HCT116 (cell line): ENCODE measurements at regions not wholly inside any gene's neighbourhood (a gene's known extent, or its start where the extent isn't known, plus 50 kb on each side); places are given as distances from the start of the nearest gene placed in this dataset.

Experiments used
- ATAC-seq: fragments of 200-7000 bp; cut with Tn5 transposase; 2 replicates; pipeline ENCODE4 v1.9.1; 2020; ENCODE audit warnings: mild to moderate bottlenecking, moderate library complexity
- BruUV-seq: library from RNA; stranded (reverse); fragments of 400-500 nt; replicated peaks from 2 replicates; lab custom pipeline; 2021; lab: Mats Ljungman, UMichigan
- CTCF ChIA-PET: fragments of 300-600 bp; sonication (Branson Sonifier 250); formaldehyde crosslinking; loops from one replicate; lab custom pipeline; 2021; ENCODE audit warnings: antibody characterized with exemption; lab: Charles Lee
- POLR2A ChIA-PET: fragments of 300-600, 350-600 bp; sonication (Branson Sonifier 250); formaldehyde crosslinking; loops from one replicate; lab custom pipeline; 2021; ENCODE audit warnings: antibody characterized with exemption; lab: Charles Lee
- RAD21 ChIA-PET, 2 experiments: fragments of 300-600 bp; sonication (Branson Sonifier 250); formaldehyde crosslinking; loops; one replicate each; lab custom pipeline; 2023; ENCODE audit warnings: low total read pairs in 2 of 2; ENCODE audit not compliant: uncharacterized antibody in 2 of 2, unreplicated experiment in 2 of 2, low non-redundant PET in 1 of 2; lab: Charles Lee
- DNase-seq: peaks from one replicate; pipeline ENCODE4 v3.0.0-alpha.2; 2010; ENCODE audit warnings: low read depth, low spot score
- H2AFZ ChIP-seq: fragments of 200-600 bp; shearing (Covaris generic), sonication (generic); 2 replicates; pipeline ENCODE4 v1.6.1; 2017; ENCODE audit warnings: low read depth, mixed run types, mixed read lengths, antibody characterized with exemption, low read length; ENCODE audit not compliant: poor library complexity, severe bottlenecking
- H3K27ac ChIP-seq: 2 replicates; pipeline ENCODE4 v1.5.1; 2012; ENCODE audit warnings: low read depth, low read length
- H3K27me3 ChIP-seq: fragments of 200-600 bp; sonication (generic); 2 replicates; pipeline ENCODE4 v1.6.1; 2016; ENCODE audit warnings: mixed run types, low read length, mixed read lengths; ENCODE audit not compliant: insufficient read depth
- H3K36me3 ChIP-seq, 2 experiments: fragments of 200-500 bp in 1 of 2; fragments of 200-600 bp in 1 of 2; sonication (Bioruptor generic) in 1 of 2; sonication (generic) in 1 of 2; 2 replicates each; pipeline versions ENCODE4 v1.5.1 to v1.6.1; 2014 to 2016; ENCODE audit warnings: low read length in 2 of 2, inconsistent platforms in 1 of 2, mixed read lengths in 1 of 2, mixed run types in 1 of 2; ENCODE audit not compliant: insufficient read depth in 2 of 2, control insufficient read depth in 1 of 2
- H3K4me1 ChIP-seq, 2 experiments: fragments of 200-600 bp in 1 of 2; sonication (generic) in 1 of 2; 2 replicates each; pipeline versions ENCODE4 v1.5.1 to v1.6.1; 2012 to 2017; ENCODE audit warnings: low read length in 2 of 2, inconsistent platforms in 1 of 2, mild to moderate bottlenecking in 1 of 2, mixed read lengths in 1 of 2, mixed run types in 1 of 2, moderate library complexity in 1 of 2; ENCODE audit not compliant: insufficient read depth in 2 of 2, control insufficient read depth in 1 of 2
- H3K4me2 ChIP-seq: fragments of 200-600 bp; sonication (generic); 2 replicates; pipeline ENCODE4 v1.6.1; 2017; ENCODE audit warnings: mixed run types, low read length, mixed read lengths
- H3K4me3 ChIP-seq, 2 experiments: fragments of 200-600 bp in 1 of 2; sonication (generic) in 1 of 2; replicated peaks in 1 of 2; 2 replicates each; pipeline ENCODE4 v1.5.1; 2011 to 2016; ENCODE audit warnings: low read length in 2 of 2, control low read depth in 1 of 2, low read depth in 1 of 2, mild to moderate bottlenecking in 1 of 2, mixed read lengths in 1 of 2, mixed run types in 1 of 2
- H3K79me2 ChIP-seq: fragments of 200-600 bp; sonication (generic); 2 replicates; pipeline ENCODE4 v1.6.1; 2017; ENCODE audit warnings: mild to moderate bottlenecking, mixed run types, low read length, moderate library complexity, mixed read lengths; ENCODE audit not compliant: insufficient read depth
- H3K9ac ChIP-seq: fragments of 200-600 bp; sonication (generic); 2 replicates; pipeline ENCODE4 v1.6.1; 2016; ENCODE audit warnings: low read length, mixed read lengths
- H3K9me2 ChIP-seq: fragments of 200-600 bp; sonication (generic), shearing (Covaris generic); 2 replicates; pipeline ENCODE4 v1.6.1; 2017; ENCODE audit warnings: mixed run types, mild to moderate bottlenecking, moderate library complexity; ENCODE audit not compliant: insufficient read depth
- H3K9me3 ChIP-seq, 2 experiments: fragments of 200-500 bp in 1 of 2; fragments of 200-600 bp in 1 of 2; sonication (Bioruptor generic) in 1 of 2; sonication (generic) in 1 of 2; 2 replicates each; pipeline ENCODE4 v1.6.1; 2014 to 2017; ENCODE audit warnings: low read length in 2 of 2, mixed read lengths in 2 of 2, inconsistent platforms in 1 of 2, low read depth in 1 of 2, mild to moderate bottlenecking in 1 of 2, mixed run types in 1 of 2, moderate library complexity in 1 of 2; ENCODE audit not compliant: control insufficient read depth in 1 of 2, insufficient read depth in 1 of 2
- H4K20me1 ChIP-seq: fragments of 200-600 bp; sonication (generic), shearing (Covaris generic); 2 replicates; pipeline ENCODE4 v1.6.1; 2017; ENCODE audit warnings: mixed run types, mild to moderate bottlenecking, moderate library complexity; ENCODE audit not compliant: insufficient read depth
- CEBPB ChIP-seq: IDR thresholded peaks from 2 replicates; pipeline ENCODE4 v1.6.1; 2012; ENCODE audit warnings: low read depth
- EGR1 ChIP-seq: IDR thresholded peaks from 2 replicates; pipeline ENCODE4 v1.6.1; 2012; ENCODE audit warnings: low read depth
- ELF1 ChIP-seq: IDR thresholded peaks from 2 replicates; pipeline ENCODE4 v1.6.1; 2012; ENCODE audit warnings: low read depth, borderline replicate concordance
- EZH2phosphoT487 ChIP-seq: fragments of 200-600 bp; IDR thresholded peaks from 2 replicates; pipeline ENCODE4 v1.6.1; 2018; ENCODE audit warnings: antibody characterized with exemption, borderline replicate concordance
- JUND ChIP-seq: IDR thresholded peaks from 2 replicates; pipeline ENCODE4 v1.6.1; 2012
- POLR2A ChIP-seq: IDR thresholded peaks from 2 replicates; pipeline ENCODE4 v1.7.0; 2011; ENCODE audit warnings: borderline replicate concordance; ENCODE audit not compliant: insufficient read depth, insufficient read length; ENCODE audit errors: extremely low read depth
- SIN3A ChIP-seq: IDR thresholded peaks from 2 replicates; pipeline ENCODE4 v1.6.1; 2012; ENCODE audit warnings: low read depth
- SP1 ChIP-seq: IDR thresholded peaks from 2 replicates; pipeline ENCODE4 v1.6.1; 2012; ENCODE audit warnings: low read depth
- ZFX ChIP-seq: fragments of 450-650 bp; IDR thresholded peaks from 2 replicates; pipeline ENCODE4 v1.6.1; 2017
- ZNF274 ChIP-seq: fragments of 200-500 bp; sonication (Bioruptor generic); IDR thresholded peaks from 2 replicates; pipeline ENCODE4 v1.6.1; 2014; ENCODE audit warnings: mild to moderate bottlenecking, low read depth, low read length, inconsistent platforms
- intact Hi-C: fragments of 100-400 bp; cut with micrococcal nuclease; formaldehyde crosslinking; loops from 2 replicates; pipeline ENCODE4 v1.10.0; 2022
- TF ChIP-seq, protein P1 (sequence below): IDR thresholded peaks from 2 replicates; pipeline ENCODE4 v1.6.1; 2012
- TF ChIP-seq, protein P2 (sequence below), 3 experiments: fragments of 200-600 bp in 1 of 3; sonication (generic) in 1 of 3; IDR thresholded peaks in 2 of 3; conservative IDR thresholded peaks in 1 of 3; 2 replicates each; pipeline ENCODE4 v1.5.1; 2012 to 2017; ENCODE audit warnings: low read depth in 2 of 3, low read length in 2 of 3, antibody characterized with exemption in 1 of 3, borderline replicate concordance in 1 of 3, control low read depth in 1 of 3, mild to moderate bottlenecking in 1 of 3, mixed read lengths in 1 of 3, mixed run types in 1 of 3, moderate library complexity in 1 of 3; ENCODE audit not compliant: insufficient read depth in 1 of 3
- TF ChIP-seq, protein P3 (sequence below): IDR thresholded peaks from 2 replicates; pipeline ENCODE4 v1.6.1; 2011; ENCODE audit warnings: mild to moderate bottlenecking, low read length, moderate library complexity; ENCODE audit not compliant: insufficient replicate concordance; ENCODE audit errors: extremely low read depth

DNA sequence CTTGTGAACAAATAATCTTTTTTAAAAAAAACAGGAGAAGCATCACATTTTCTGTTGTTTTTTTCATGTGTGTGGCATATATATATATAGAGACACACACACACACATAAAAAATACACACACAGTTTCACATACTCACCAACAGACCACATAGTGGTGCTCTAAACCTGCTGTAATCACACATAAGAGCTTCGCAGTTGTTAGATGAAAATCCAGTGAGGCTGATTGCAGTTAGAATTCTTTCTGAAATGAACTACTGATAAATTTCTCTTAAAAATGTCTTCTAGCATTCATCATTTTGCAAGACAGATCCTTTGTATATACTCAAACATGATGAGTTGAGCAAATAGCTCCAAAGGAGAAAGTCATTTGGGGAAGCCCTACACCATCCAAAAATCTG lies 434.3 kb upstream of the STXBP6 start (continued):
- TF ChIP-seq, protein P1, sequence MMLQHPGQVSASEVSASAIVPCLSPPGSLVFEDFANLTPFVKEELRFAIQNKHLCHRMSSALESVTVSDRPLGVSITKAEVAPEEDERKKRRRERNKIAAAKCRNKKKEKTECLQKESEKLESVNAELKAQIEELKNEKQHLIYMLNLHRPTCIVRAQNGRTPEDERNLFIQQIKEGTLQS, result no peak
- no peak for TF ChIP-seq ZNF274
- TF ChIP-seq, protein P2, sequence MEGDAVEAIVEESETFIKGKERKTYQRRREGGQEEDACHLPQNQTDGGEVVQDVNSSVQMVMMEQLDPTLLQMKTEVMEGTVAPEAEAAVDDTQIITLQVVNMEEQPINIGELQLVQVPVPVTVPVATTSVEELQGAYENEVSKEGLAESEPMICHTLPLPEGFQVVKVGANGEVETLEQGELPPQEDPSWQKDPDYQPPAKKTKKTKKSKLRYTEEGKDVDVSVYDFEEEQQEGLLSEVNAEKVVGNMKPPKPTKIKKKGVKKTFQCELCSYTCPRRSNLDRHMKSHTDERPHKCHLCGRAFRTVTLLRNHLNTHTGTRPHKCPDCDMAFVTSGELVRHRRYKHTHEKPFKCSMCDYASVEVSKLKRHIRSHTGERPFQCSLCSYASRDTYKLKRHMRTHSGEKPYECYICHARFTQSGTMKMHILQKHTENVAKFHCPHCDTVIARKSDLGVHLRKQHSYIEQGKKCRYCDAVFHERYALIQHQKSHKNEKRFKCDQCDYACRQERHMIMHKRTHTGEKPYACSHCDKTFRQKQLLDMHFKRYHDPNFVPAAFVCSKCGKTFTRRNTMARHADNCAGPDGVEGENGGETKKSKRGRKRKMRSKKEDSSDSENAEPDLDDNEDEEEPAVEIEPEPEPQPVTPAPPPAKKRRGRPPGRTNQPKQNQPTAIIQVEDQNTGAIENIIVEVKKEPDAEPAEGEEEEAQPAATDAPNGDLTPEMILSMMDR (IDR thresholded peaks at IDR 0.05 in 2 of 3, conservative IDR thresholded peaks at IDR 0.05 in 1 of 3; ENCODE audit: borderline replicate concordance in 1 of 3, insufficient read depth in 1 of 3, low read depth in 2 of 3, low read length in 2 of 3), result no peak

DNA sequence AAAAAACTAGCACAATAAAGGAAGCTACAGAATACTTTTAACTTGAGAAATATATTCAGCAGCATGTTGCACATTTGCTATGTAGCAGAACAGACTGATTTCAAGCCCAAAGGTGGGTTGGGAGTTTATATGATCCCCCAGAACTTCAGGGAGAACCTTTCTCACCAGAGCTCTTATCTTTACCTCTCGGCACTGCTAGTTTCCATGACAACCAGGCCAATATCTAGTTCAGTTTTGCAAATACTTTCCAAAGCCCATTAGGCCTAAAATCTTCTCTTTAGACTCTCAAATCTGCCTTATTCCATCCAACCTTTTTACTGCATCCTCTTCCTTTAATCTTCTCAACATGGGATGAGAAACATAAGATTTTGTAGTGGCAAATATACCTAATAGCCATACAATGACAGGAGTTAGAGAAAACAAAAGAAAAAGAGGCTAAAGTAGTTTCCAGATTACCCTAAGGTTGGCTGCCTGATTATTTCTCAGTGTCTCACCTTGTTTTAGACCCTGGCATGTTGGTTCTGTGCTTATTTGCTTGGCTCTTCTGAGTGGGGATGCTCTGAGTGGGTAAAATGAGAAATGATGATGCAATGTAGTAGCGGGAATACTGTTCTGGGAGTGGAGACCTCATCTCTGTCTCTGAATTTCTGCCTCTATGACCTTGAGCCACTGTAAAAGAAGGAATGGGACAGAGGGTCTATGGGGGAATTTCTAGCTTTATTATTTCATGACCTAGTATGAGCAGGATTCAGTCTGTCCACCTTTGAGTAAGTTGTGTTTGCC lies 427.6 kb upstream of the STXBP6 start:
- Histone ChIP-seq H3K36me3 (no peaks in the 10 kb centered on the region), H3K27me3 (no peaks in the 10 kb centered on the region), H3K4me2 (no peak overlapping the region), H3K79me2 (no peaks in the 10 kb centered on the region), H3K9ac (no peak overlapping the region), H3K27ac (no peak overlapping the region), H4K20me1 (no peaks in the 10 kb centered on the region), H2AFZ (no peak overlapping the region), H3K9me3 (peaks cover 12 to 19% of the 10 kb centered on the region in 2 experiments; a peak in 2 of 4 replicates), H3K4me1 (no peaks in the 10 kb centered on the region)
- POLR2A ChIA-PET, result no interaction called here
- ATAC-seq, result no peak
- no TSS peak for BruUV-seq
- RAD21 ChIA-PET, result no interaction called here
- no peak for DNase-seq
- CTCF ChIA-PET, result no interaction called here
- intact Hi-C loops, result no loop called here
- no peak for TF ChIP-seq SP1
- no peak for TF ChIP-seq SIN3A
- TF ChIP-seq CEBPB, result no peak
- TF ChIP-seq, protein P3, sequence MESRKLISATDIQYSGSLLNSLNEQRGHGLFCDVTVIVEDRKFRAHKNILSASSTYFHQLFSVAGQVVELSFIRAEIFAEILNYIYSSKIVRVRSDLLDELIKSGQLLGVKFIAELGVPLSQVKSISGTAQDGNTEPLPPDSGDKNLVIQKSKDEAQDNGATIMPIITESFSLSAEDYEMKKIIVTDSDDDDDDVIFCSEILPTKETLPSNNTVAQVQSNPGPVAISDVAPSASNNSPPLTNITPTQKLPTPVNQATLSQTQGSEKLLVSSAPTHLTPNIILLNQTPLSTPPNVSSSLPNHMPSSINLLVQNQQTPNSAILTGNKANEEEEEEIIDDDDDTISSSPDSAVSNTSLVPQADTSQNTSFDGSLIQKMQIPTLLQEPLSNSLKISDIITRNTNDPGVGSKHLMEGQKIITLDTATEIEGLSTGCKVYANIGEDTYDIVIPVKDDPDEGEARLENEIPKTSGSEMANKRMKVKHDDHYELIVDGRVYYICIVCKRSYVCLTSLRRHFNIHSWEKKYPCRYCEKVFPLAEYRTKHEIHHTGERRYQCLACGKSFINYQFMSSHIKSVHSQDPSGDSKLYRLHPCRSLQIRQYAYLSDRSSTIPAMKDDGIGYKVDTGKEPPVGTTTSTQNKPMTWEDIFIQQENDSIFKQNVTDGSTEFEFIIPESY, result no peak
- no peak for TF ChIP-seq ZNF274
- TF ChIP-seq EGR1, result no peak
- no peak for TF ChIP-seq ELF1
- TF ChIP-seq, protein P1, result no peak
- no peak for TF ChIP-seq ZFX
- TF ChIP-seq POLR2A, result no peak
- TF ChIP-seq EZH2phosphoT487, result no peak
- no peak for TF ChIP-seq JUND
- TF ChIP-seq, all 23 proteins: peak for 0
- H3K9me2 ChIP-seq, result no peaks in the 10 kb centered on the region
- H3K4me3 ChIP-seq, result no peak overlapping the region
